ENCODE measurements at regions not wholly inside any gene's neighbourhood (a gene's known extent, or its start where the extent isn't known, plus 50 kb on each side); places are given as distances from the start of the nearest gene placed in this dataset.

DNA sequence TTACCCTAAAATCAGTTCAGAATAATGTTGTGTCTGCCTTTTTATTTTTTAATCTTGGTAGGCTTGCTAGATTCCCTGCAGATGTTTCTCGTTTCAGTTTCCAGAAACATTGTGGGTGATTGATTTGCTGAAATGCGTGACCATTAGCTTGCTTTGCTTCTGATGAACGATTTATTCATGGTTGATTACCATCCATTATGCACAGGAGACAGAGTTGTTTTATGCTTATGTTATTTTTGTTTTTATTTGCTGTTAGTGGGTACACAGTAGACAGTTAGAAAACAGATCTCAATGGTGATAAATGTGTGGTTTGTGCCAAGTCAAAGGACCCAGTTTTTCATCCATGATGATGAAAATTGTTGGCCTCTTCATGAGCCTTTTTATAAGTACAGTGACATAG, 455.6 kb upstream of the BOD1L1 start:
- H3K27me3 ChIP-seq (ENCODE audit: control insufficient read depth, insufficient read depth, low read length): no peaks in the 10 kb centered on the region
- H3K4me1 ChIP-seq (ENCODE audit: control insufficient read depth, insufficient read depth, low read length): peaks cover 1% of the 10 kb centered on the region; the same call in 1 of the 2 replicates
- no peak for DNase-seq (ENCODE audit: low read depth, low spot score)
- no peaks in the 10 kb centered on the region for H3K36me3 ChIP-seq (ENCODE audit: control insufficient read depth, insufficient read depth, low read length)
- no peak overlapping the region for H3K27ac ChIP-seq (ENCODE audit: low read length)
- no CpG with 5 or more reads among the region's 3 CpGs for WGBS (ENCODE audit: insufficient coverage, insufficient read length)
- H3K9me3 ChIP-seq (ENCODE audit: control insufficient read depth, insufficient read depth, low read length): no peaks in the 10 kb centered on the region
- H3K4me3 ChIP-seq (ENCODE audit: low read length): no peak overlapping the region

DNA sequence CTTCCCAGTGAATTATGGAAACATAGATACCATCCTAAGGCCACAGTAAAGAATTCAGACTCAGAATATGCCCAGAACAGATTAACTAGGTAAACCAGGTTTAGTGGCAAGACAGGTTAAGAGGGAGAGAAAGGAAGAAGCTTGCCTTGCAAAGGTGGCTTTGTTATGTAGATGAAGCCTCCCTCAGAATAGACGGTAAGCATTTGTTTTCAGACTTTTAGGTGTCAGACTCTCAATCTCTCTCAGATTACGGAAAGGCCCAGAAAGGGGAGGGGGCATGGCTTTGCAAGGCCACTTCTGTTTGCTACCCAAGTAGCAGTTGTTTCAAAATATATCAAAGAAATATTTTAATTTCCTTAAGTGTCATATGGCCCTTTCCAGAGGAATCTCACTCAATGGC, 457.1 kb upstream of the BOD1L1 start:
- no CpG with 5 or more reads among the region's 2 CpGs for WGBS (ENCODE audit: insufficient coverage, insufficient read length)
- Histone ChIP-seq H3K4me1 (ENCODE audit: control insufficient read depth, insufficient read depth, low read length) (peaks cover 1% of the 10 kb centered on the region; the same call in 1 of the 2 replicates), H3K27me3 (ENCODE audit: control insufficient read depth, insufficient read depth, low read length) (no peaks in the 10 kb centered on the region), H3K36me3 (ENCODE audit: control insufficient read depth, insufficient read depth, low read length) (no peaks in the 10 kb centered on the region), H3K27ac (ENCODE audit: low read length) (no peak overlapping the region), H3K9me3 (ENCODE audit: control insufficient read depth, insufficient read depth, low read length) (no peaks in the 10 kb centered on the region), H3K4me3 (ENCODE audit: low read length) (no peak overlapping the region)
- DNase-seq (ENCODE audit: low read depth, low spot score): peak; percentile 67

DNA sequence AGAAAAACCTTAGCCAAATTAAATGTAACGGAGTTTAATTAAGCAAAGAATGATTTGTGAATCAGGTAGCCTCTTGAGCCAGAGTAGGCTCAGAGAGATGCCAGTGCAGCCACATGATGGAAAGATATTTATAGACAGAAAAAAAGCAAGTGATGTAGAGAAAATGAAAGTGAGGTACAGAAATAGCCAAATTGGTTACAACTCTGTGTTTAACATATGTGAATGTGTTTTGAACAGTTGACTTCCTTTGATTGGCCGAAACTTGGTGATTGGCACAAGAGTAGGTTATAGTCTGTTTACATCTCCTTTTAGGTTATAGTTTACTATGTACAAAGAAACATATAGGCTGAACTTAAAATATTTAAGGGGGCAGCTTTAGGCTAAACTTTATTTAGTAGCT, 459.9 kb upstream of the BOD1L1 start:
- DNase-seq (ENCODE audit: low read depth, low spot score): no peak
- Histone ChIP-seq H3K36me3 (ENCODE audit: control insufficient read depth, insufficient read depth, low read length) (no peaks in the 10 kb centered on the region), H3K9me3 (ENCODE audit: control insufficient read depth, insufficient read depth, low read length) (no peaks in the 10 kb centered on the region), H3K4me3 (ENCODE audit: low read length) (no peak overlapping the region), H3K27me3 (ENCODE audit: control insufficient read depth, insufficient read depth, low read length) (no peaks in the 10 kb centered on the region), H3K27ac (ENCODE audit: low read length) (no peak overlapping the region), H3K4me1 (ENCODE audit: control insufficient read depth, insufficient read depth, low read length) (peaks cover 1% of the 10 kb centered on the region; the same call in 1 of the 2 replicates)
- WGBS (ENCODE audit: insufficient coverage, insufficient read length): no CpG with 5 or more reads among the region's 2 CpGs

DNA sequence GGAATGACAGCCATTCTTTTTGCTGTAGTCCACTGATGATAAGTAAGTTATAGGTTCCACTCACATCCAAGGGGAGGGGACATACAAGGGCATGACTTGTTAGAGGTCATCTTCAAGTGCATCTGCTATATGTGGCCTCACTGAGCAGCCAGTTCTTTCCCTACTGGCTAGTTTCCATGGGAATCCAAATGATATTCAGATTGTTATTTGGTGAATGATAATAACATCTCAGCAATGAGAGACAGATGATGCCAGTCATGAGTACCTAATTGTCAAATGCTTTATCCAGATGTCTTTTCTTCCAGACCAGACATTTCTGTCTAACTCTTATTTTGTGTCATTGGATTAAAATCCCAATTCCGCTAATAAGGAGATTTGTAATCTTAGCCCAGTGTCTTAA, 460.4 kb upstream of the BOD1L1 start:
- WGBS (ENCODE audit: insufficient coverage, insufficient read length): no CpG with 5 or more reads among the region's 1 CpG
- H3K27me3 ChIP-seq (ENCODE audit: control insufficient read depth, insufficient read depth, low read length): no peaks in the 10 kb centered on the region
- H3K4me3 ChIP-seq (ENCODE audit: low read length): no peak overlapping the region

DNA sequence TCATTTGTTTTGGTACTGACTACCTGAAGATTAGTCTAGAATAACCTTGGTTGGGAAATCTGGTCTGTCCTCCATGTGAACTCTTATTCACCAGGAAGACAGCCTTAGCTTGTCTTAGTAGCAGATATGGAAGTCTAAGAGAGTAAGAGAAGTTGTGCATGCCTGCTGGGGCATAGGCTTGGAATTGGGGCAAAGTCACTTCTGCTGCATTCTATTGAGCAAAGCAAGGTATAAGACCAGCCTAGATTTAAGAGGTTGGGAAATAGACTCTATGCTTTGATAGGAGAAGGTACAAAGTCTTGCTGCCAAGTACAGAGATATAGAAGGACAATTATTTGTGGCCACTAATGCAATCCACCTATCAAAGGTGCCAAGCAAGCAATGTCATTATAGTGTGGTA, 464.0 kb upstream of the BOD1L1 start:
- Histone ChIP-seq H3K27ac (ENCODE audit: low read length) (no peak overlapping the region), H3K9me3 (ENCODE audit: control insufficient read depth, insufficient read depth, low read length) (no peaks in the 10 kb centered on the region), H3K4me1 (ENCODE audit: control insufficient read depth, insufficient read depth, low read length) (no peaks in the 10 kb centered on the region), H3K36me3 (ENCODE audit: control insufficient read depth, insufficient read depth, low read length) (no peaks in the 10 kb centered on the region), H3K27me3 (ENCODE audit: control insufficient read depth, insufficient read depth, low read length) (no peaks in the 10 kb centered on the region), H3K4me3 (ENCODE audit: low read length) (no peak overlapping the region)
- no peak for DNase-seq (ENCODE audit: low read depth, low spot score)

More for the DNA sequence above, 460.4 kb upstream of the BOD1L1 start:
- H3K27ac ChIP-seq (ENCODE audit: low read length): no peak overlapping the region
- no peak for DNase-seq (ENCODE audit: low read depth, low spot score)
- H3K36me3 ChIP-seq (ENCODE audit: control insufficient read depth, insufficient read depth, low read length): no peaks in the 10 kb centered on the region
- peaks cover 1% of the 10 kb centered on the region; the same call in 1 of the 2 replicates for H3K4me1 ChIP-seq (ENCODE audit: control insufficient read depth, insufficient read depth, low read length)
- H3K9me3 ChIP-seq (ENCODE audit: control insufficient read depth, insufficient read depth, low read length): no peaks in the 10 kb centered on the region

DNA sequence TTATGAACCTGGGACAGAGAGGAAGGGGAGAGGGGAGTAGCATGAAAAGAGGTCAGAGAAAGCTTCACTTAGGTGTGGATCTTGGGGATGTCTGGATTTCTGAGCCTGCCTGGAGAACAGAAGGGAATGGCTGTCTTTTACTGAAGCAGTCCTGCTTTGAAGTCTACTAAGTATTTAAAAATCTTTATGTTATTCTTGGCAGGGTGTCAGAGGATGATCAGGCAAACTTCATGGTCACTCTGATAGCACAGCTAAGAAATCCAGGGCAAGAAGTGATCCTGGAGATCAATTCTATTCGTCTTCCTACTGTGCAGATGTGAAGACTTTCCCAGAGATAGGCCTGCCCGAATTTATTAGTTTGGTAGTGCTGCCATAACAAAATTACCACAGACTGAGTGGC, 464.4 kb upstream of the BOD1L1 start:
- no CpG with 5 or more reads among the region's 2 CpGs for WGBS (ENCODE audit: insufficient coverage, insufficient read length)
- DNase-seq (ENCODE audit: low read depth, low spot score): no peak
- no peak overlapping the region for H3K4me3 ChIP-seq (ENCODE audit: low read length)

DNA sequence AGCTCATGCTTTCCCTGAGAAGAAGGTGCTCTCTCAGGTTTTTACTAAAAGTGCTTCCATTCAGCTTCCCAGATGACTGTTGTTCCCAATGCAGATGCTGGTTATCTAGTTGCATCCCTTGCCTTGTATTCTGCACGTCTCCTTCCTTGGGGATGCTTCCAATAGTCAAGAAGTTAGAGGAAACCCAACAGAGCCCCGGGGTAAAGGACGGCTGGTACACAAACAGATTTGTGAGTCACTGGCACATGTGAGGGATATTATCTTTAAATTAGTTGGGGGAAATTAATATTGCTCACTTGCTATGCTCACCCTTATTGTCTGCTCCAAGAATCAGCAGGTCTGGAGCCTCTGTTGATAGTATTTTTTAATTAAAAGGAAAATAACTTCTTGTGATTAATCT, 465.2 kb upstream of the BOD1L1 start:
- Histone ChIP-seq H3K27ac (ENCODE audit: low read length) (no peak overlapping the region), H3K27me3 (ENCODE audit: control insufficient read depth, insufficient read depth, low read length) (no peaks in the 10 kb centered on the region), H3K36me3 (ENCODE audit: control insufficient read depth, insufficient read depth, low read length) (no peaks in the 10 kb centered on the region), H3K4me1 (ENCODE audit: control insufficient read depth, insufficient read depth, low read length) (no peaks in the 10 kb centered on the region), H3K9me3 (ENCODE audit: control insufficient read depth, insufficient read depth, low read length) (no peaks in the 10 kb centered on the region), H3K4me3 (ENCODE audit: low read length) (no peak overlapping the region)
- no CpG with 5 or more reads among the region's 3 CpGs for WGBS (ENCODE audit: insufficient coverage, insufficient read length)
- DNase-seq (ENCODE audit: low read depth, low spot score): no peak

More for the DNA sequence above, 464.4 kb upstream of the BOD1L1 start:
- Histone ChIP-seq H3K9me3 (ENCODE audit: control insufficient read depth, insufficient read depth, low read length) (no peaks in the 10 kb centered on the region), H3K4me1 (ENCODE audit: control insufficient read depth, insufficient read depth, low read length) (no peaks in the 10 kb centered on the region), H3K36me3 (ENCODE audit: control insufficient read depth, insufficient read depth, low read length) (no peaks in the 10 kb centered on the region), H3K27me3 (ENCODE audit: control insufficient read depth, insufficient read depth, low read length) (no peaks in the 10 kb centered on the region), H3K27ac (ENCODE audit: low read length) (no peak overlapping the region)

DNA sequence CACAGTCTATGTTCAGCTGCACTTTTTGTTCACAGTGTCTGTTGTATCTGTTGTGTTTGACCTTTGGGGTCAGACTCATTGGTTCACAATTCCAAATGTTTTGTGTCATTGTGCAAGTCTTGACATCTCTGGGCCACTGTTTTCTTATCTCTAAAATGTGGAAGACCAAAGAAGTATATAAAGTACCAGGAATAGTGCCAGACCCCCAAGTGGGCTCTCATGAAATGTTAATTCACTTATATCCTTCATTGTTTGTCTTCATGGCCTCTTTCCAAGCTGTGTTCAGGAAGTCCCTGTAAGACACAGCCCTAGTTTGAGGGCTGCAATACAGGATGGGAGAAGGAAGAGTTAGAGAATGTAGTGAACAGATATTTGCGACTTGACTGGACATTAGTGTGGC, 468.3 kb upstream of the BOD1L1 start:
- no peak for DNase-seq (ENCODE audit: low read depth, low spot score)
- no peaks in the 10 kb centered on the region for H3K4me1 ChIP-seq (ENCODE audit: control insufficient read depth, insufficient read depth, low read length)
- no peak overlapping the region for H3K27ac ChIP-seq (ENCODE audit: low read length)
- no CpG with 5 or more reads among the region's 1 CpG for WGBS (ENCODE audit: insufficient coverage, insufficient read length)
- H3K4me3 ChIP-seq (ENCODE audit: low read length): no peak overlapping the region
- H3K36me3 ChIP-seq (ENCODE audit: control insufficient read depth, insufficient read depth, low read length): no peaks in the 10 kb centered on the region
- H3K27me3 ChIP-seq (ENCODE audit: control insufficient read depth, insufficient read depth, low read length): no peaks in the 10 kb centered on the region
- no peaks in the 10 kb centered on the region for H3K9me3 ChIP-seq (ENCODE audit: control insufficient read depth, insufficient read depth, low read length)

DNA sequence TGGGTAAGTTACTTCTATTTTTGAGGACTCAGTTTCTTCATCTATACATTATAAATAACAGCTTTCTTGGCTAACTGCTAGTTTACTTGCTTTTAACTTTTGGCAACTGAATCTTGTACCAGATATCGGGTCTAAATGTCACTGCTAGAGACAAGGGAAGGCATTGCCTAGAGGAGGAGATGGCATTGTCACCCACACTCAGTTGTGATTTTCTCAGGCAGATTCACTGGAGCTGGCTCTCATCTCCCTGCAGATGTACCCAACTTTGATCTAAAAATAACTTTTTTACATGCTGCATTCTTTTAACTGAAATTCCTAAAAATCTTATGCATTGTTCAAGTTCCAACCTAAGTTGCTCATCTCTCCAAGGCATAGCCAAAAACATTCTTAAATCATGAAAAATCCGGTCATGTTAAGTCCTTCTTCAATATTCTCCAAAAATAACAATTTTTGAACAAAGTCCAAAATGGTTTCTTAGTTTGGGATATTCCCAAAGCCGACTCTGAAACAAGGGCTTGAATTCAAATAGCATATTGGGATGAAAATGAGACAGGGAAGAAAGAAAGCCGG, 469.0 kb upstream of the BOD1L1 start:
- Histone ChIP-seq H3K9me3 (ENCODE audit: control insufficient read depth, insufficient read depth, low read length) (no peaks in the 10 kb centered on the region), H3K4me3 (ENCODE audit: low read length) (no peak overlapping the region), H3K4me1 (ENCODE audit: control insufficient read depth, insufficient read depth, low read length) (no peaks in the 10 kb centered on the region), H3K27me3 (ENCODE audit: control insufficient read depth, insufficient read depth, low read length) (no peaks in the 10 kb centered on the region), H3K36me3 (ENCODE audit: control insufficient read depth, insufficient read depth, low read length) (no peaks in the 10 kb centered on the region), H3K27ac (ENCODE audit: low read length) (no peak overlapping the region)
- DNase-seq (ENCODE audit: low read depth, low spot score): no peak
- WGBS (ENCODE audit: insufficient coverage, insufficient read length): no CpG with 5 or more reads among the region's 4 CpGs

DNA sequence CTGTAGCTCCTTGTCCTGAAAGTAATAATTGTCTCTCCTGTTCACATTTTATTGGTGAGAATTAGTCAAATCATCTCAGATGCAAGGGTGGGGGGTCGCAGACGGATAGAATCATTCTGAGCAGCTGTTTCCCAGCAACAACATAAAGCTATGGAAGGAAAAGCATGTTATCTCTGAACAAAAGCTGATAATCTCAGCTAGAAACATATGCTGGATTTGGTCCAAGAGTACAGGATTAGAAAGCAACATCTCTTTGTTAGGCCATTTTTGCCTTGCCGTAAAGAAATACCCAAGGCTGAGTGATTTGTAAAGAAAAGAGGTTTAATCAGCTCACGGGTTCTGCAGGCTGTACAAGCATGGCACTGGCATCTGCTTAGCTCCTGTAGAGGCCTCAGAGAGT, 472.8 kb upstream of the BOD1L1 start:
- Histone ChIP-seq H3K9me3 (ENCODE audit: control insufficient read depth, insufficient read depth, low read length) (no peaks in the 10 kb centered on the region), H3K36me3 (ENCODE audit: control insufficient read depth, insufficient read depth, low read length) (no peaks in the 10 kb centered on the region), H3K27me3 (ENCODE audit: control insufficient read depth, insufficient read depth, low read length) (no peaks in the 10 kb centered on the region), H3K27ac (ENCODE audit: low read length) (no peak overlapping the region), H3K4me3 (ENCODE audit: low read length) (no peak overlapping the region), H3K4me1 (ENCODE audit: control insufficient read depth, insufficient read depth, low read length) (no peaks in the 10 kb centered on the region)
- no CpG with 5 or more reads among the region's 4 CpGs for WGBS (ENCODE audit: insufficient coverage, insufficient read length)
- no peak for DNase-seq (ENCODE audit: low read depth, low spot score)

DNA sequence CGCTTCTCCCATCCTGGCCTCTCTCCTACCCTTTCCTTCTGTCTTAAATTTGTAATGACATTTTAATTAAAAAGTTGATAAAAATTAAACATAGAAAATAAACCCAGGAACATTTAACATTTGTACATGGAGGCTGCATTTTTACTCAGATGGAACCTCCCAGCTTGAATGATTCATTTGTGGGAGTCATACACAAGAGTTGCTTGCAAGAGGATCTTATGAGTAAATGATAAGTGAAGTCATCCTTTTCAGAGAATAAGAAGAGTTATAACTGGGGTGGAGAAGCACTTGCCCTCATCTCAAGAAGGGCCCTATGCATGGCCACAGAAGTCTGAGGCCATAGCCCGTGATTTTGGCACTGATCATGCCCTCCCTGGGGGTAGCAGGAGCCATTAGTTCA, 482.9 kb upstream of the BOD1L1 start:
- Histone ChIP-seq H3K4me3 (ENCODE audit: low read length) (no peak overlapping the region), H3K27ac (ENCODE audit: low read length) (no peak overlapping the region), H3K9me3 (ENCODE audit: control insufficient read depth, insufficient read depth, low read length) (no peaks in the 10 kb centered on the region), H3K36me3 (ENCODE audit: control insufficient read depth, insufficient read depth, low read length) (no peaks in the 10 kb centered on the region), H3K4me1 (ENCODE audit: control insufficient read depth, insufficient read depth, low read length) (no peaks in the 10 kb centered on the region), H3K27me3 (ENCODE audit: control insufficient read depth, insufficient read depth, low read length) (no peaks in the 10 kb centered on the region)
- DNase-seq (ENCODE audit: low read depth, low spot score): no peak
- 100% methylated on average over 1 of the region's 2 CpGs for WGBS (ENCODE audit: insufficient coverage, insufficient read length)

Measured in iPS DF 6.9 (cell line).